SK-N-SH (cell line): ENCODE measurements at regions not wholly inside any gene's neighbourhood (a gene's known extent, or its start where the extent isn't known, plus 50 kb on each side); places are given as distances from the start of the nearest gene placed in this dataset.

Experiments used
- POLR2AphosphoS5 ChIP-seq: IDR thresholded peaks from 2 replicates; pipeline ENCODE4 v1.6.1; 2012; ENCODE audit warnings: low read depth, low read length
- RCOR1 ChIP-seq: fragments of 150-350 bp; IDR thresholded peaks from 2 replicates; pipeline ENCODE4 v1.6.1; 2017; ENCODE audit warnings: antibody characterized with exemption, low read length
- TCF12 ChIP-seq: IDR thresholded peaks from 2 replicates; pipeline ENCODE4 v1.4.0; 2012
- TF ChIP-seq, protein P1 (sequence below): fragments of 200-600 bp; sonication (generic); IDR thresholded peaks from 2 replicates; pipeline ENCODE4 v1.6.1; 2017; ENCODE audit warnings: antibody characterized with exemption, mild to moderate bottlenecking, moderate library complexity

DNA sequence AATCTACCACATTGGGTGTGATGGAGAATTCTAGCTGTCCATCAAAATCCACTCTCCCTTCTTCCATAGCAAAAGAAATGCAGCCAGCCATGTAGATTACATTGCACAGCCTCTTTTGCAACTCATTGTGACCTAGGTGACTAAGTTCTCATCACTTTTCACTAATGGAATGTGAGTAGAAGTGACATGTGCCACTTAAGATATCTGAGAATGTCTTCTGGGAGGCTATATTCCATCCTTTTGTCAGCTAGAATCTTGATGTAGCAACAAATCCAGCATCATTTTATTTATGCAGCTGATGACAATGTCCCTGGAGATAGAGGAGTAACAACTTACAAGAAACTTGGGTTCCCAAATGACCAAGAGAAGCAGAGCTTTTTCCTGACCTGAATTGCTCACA is 61.5 kb upstream of the API5 start:
- no peak for TF ChIP-seq RCOR1
- TF ChIP-seq TCF12: no peak
- TF ChIP-seq, protein P1, sequence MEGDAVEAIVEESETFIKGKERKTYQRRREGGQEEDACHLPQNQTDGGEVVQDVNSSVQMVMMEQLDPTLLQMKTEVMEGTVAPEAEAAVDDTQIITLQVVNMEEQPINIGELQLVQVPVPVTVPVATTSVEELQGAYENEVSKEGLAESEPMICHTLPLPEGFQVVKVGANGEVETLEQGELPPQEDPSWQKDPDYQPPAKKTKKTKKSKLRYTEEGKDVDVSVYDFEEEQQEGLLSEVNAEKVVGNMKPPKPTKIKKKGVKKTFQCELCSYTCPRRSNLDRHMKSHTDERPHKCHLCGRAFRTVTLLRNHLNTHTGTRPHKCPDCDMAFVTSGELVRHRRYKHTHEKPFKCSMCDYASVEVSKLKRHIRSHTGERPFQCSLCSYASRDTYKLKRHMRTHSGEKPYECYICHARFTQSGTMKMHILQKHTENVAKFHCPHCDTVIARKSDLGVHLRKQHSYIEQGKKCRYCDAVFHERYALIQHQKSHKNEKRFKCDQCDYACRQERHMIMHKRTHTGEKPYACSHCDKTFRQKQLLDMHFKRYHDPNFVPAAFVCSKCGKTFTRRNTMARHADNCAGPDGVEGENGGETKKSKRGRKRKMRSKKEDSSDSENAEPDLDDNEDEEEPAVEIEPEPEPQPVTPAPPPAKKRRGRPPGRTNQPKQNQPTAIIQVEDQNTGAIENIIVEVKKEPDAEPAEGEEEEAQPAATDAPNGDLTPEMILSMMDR: no peak
- TF ChIP-seq POLR2AphosphoS5: no peak
